EH (cell line): ENCODE measurements at regions not wholly inside any gene's neighbourhood (a gene's known extent, or its start where the extent isn't known, plus 50 kb on each side); places are given as distances from the start of the nearest gene placed in this dataset.

ENCODE experiments used
- DNase-seq: peaks from one replicate; pipeline ENCODE4 v3.0.0-alpha.2; 2015; ENCODE audit warnings: low read depth

- DNase-seq: no peak
These were observed 645.0 kb downstream of the PTPRC start for GRCh38 chr1:199283794-199284193.

- DNase-seq: no peak
These were observed 648.4 kb downstream of the PTPRC start for GRCh38 chr1:199287206-199287605.

- no peak for DNase-seq
These were observed 648.8 kb downstream of the PTPRC start for GRCh38 chr1:199287647-199288046.

- DNase-seq: peak; percentile 63
These were observed 651.3 kb downstream of the PTPRC start for GRCh38 chr1:199290186-199290585.

GRCh38 chr1:199291022-199291740, 652.3 kb downstream of the PTPRC start:
- peak; percentile 48 for DNase-seq

GRCh38 chr1:199292896-199293295, 654.1 kb downstream of the PTPRC start:
- no peak for DNase-seq

GRCh38 chr1:199295107-199295506, 656.3 kb downstream of the PTPRC start:
- no peak for DNase-seq

GRCh38 chr1:199297174-199297573, 658.3 kb downstream of the PTPRC start:
- DNase-seq: no peak

GRCh38 chr1:199297887-199298286, 659.0 kb downstream of the PTPRC start:
- DNase-seq: no peak

- no peak for DNase-seq
These were observed 660.0 kb downstream of the PTPRC start for GRCh38 chr1:199298825-199299224.

- DNase-seq: no peak
These were observed 662.8 kb downstream of the PTPRC start for GRCh38 chr1:199301472-199302217.

- DNase-seq: peak; percentile 72
These were observed 663.7 kb downstream of the PTPRC start for GRCh38 chr1:199302554-199302953.

- no peak for DNase-seq
These were observed 664.2 kb downstream of the PTPRC start for GRCh38 chr1:199303035-199303434.

- DNase-seq: no peak
These were observed 666.2 kb downstream of the PTPRC start for GRCh38 chr1:199305053-199305452.

- no peak for DNase-seq
These were observed 668.8 kb downstream of the PTPRC start for GRCh38 chr1:199307496-199308264.

GRCh38 chr1:199308349-199308846, 669.6 kb downstream of the PTPRC start:
- no peak for DNase-seq

- no peak for DNase-seq
These were observed 671.9 kb downstream of the PTPRC start for GRCh38 chr1:199310708-199311107.

- DNase-seq: no peak
These were observed 672.8 kb downstream of the PTPRC start for GRCh38 chr1:199311478-199312262.

- no peak for DNase-seq
These were observed 673.8 kb downstream of the PTPRC start for GRCh38 chr1:199312626-199313025.

- DNase-seq: peak; percentile 9
These were observed 674.6 kb downstream of the PTPRC start for GRCh38 chr1:199313444-199313843.

GRCh38 chr1:199319341-199319740, 680.5 kb downstream of the PTPRC start:
- DNase-seq: peak; percentile 22

GRCh38 chr1:199322278-199322677, 683.4 kb downstream of the PTPRC start:
- DNase-seq: no peak
